CD14-positive monocyte (primary cell): ENCODE measurements at regions not wholly inside any gene's neighbourhood (a gene's known extent, or its start where the extent isn't known, plus 50 kb on each side); places are given as distances from the start of the nearest gene placed in this dataset.

ENCODE experiments used
- DNase-seq, 3 donors: peaks; one replicate each; pipeline ENCODE4 v3.0.0-alpha.2; 2011 to 2022
- H2AFZ ChIP-seq: 2 replicates; pipeline ENCODE4 v1.6.0; 2012; ENCODE audit warnings: mild to moderate bottlenecking, low read depth, low read length, inconsistent platforms; ENCODE audit not compliant: insufficient read depth, poor library complexity, severe bottlenecking
- H3K27ac ChIP-seq, 2 donors: 1 replicate in 1 of 2; 2 replicates in 1 of 2; pipeline ENCODE4 v1.5.1; 2012 to 2013; ENCODE audit warnings: low read length in 2 of 2, control low read depth in 1 of 2, inconsistent platforms in 1 of 2, low read depth in 1 of 2, mild to moderate bottlenecking in 1 of 2
- H3K27me3 ChIP-seq, 2 donors: one replicate each; pipeline versions ENCODE4 v1.6.0 to v1.6.1; 2011 to 2013; ENCODE audit warnings: low read length in 2 of 2; ENCODE audit not compliant: control insufficient read depth in 2 of 2, insufficient read depth in 2 of 2
- H3K36me3 ChIP-seq, 2 donors: replicated peaks in 1 of 2; 1 replicate in 1 of 2; 2 replicates in 1 of 2; pipeline versions ENCODE4 v1.5.1 to v1.6.1; 2012 to 2013; ENCODE audit warnings: low read length in 2 of 2, control low read depth in 1 of 2, inconsistent platforms in 1 of 2, mild to moderate bottlenecking in 1 of 2; ENCODE audit not compliant: insufficient read depth in 2 of 2, control insufficient read depth in 1 of 2
- H3K4me1 ChIP-seq, 2 donors: 1 replicate in 1 of 2; 2 replicates in 1 of 2; pipeline versions ENCODE4 v1.5.1 to v1.6.1; 2012 to 2013; ENCODE audit warnings: low read length in 2 of 2, control low read depth in 1 of 2, inconsistent platforms in 1 of 2, mild to moderate bottlenecking in 1 of 2, moderate library complexity in 1 of 2; ENCODE audit not compliant: insufficient read depth in 2 of 2, control insufficient read depth in 1 of 2
- H3K4me2 ChIP-seq: replicated peaks from 2 replicates; pipeline ENCODE3; 2012; ENCODE audit warnings: low read length, moderate library complexity, mild to moderate bottlenecking; ENCODE audit not compliant: poor library complexity, severe bottlenecking; ENCODE audit errors: extremely low read depth
- H3K4me3 ChIP-seq, 3 experiments: fragments of 200-600 bp in 1 of 3; sonication (generic) in 1 of 3; replicated peaks in 1 of 3; 1 replicate in 2 of 3; 2 replicates in 1 of 3; pipeline ENCODE4 v1.5.1; 2011 to 2013; ENCODE audit warnings: low read length in 3 of 3, mild to moderate bottlenecking in 3 of 3, control low read depth in 2 of 3, low read depth in 2 of 3, inconsistent platforms in 1 of 3, moderate library complexity in 1 of 3
- H3K79me2 ChIP-seq: 2 replicates; pipeline ENCODE4 v1.6.0; 2012; ENCODE audit warnings: mild to moderate bottlenecking, control low read depth, inconsistent platforms, low read length, moderate library complexity; ENCODE audit not compliant: insufficient read depth
- H3K9ac ChIP-seq: 2 replicates; pipeline ENCODE4 v1.6.0; 2017; ENCODE audit warnings: low read length, mild to moderate bottlenecking; ENCODE audit not compliant: insufficient read depth, poor library complexity, severe bottlenecking
- H3K9me3 ChIP-seq, 2 donors: replicated peaks in 1 of 2; 1 replicate in 1 of 2; 2 replicates in 1 of 2; pipeline versions ENCODE4 v1.5.1 to v1.6.1; 2012 to 2013; ENCODE audit warnings: low read length in 2 of 2, control low read depth in 1 of 2; ENCODE audit not compliant: control insufficient read depth in 1 of 2, insufficient read depth in 1 of 2
- H4K20me1 ChIP-seq: 2 replicates; pipeline ENCODE4 v1.6.0; 2012; ENCODE audit warnings: mild to moderate bottlenecking, low read length, control low read depth, moderate library complexity; ENCODE audit not compliant: insufficient read depth
- H3K27ac Mint-ChIP-seq, 7 donors: one replicate each; pipeline ENCODE4 v1.8.0; 2020; ENCODE audit warnings: mild to moderate bottlenecking in 7 of 7, mixed read lengths in 7 of 7, moderate library complexity in 6 of 7, inconsistent platforms in 2 of 7
- H3K27me3 Mint-ChIP-seq, 3 donors: one replicate each; pipeline ENCODE4 v1.8.0; 2021 to 2022; ENCODE audit warnings: low read depth in 3 of 3, mild to moderate bottlenecking in 3 of 3, mixed read lengths in 3 of 3, moderate library complexity in 3 of 3, inconsistent platforms in 1 of 3
- H3K36me3 Mint-ChIP-seq, 2 donors: one replicate each; pipeline ENCODE4 v1.8.0; 2020; ENCODE audit warnings: mixed read lengths in 2 of 2, inconsistent platforms in 1 of 2, mild to moderate bottlenecking in 1 of 2
- H3K4me1 Mint-ChIP-seq: one replicate; pipeline ENCODE4 v1.8.0; 2020; ENCODE audit warnings: mild to moderate bottlenecking, mixed read lengths
- H3K4me3 Mint-ChIP-seq, 2 donors: one replicate each; pipeline ENCODE4 v1.8.0; 2020; ENCODE audit warnings: mild to moderate bottlenecking in 2 of 2, mixed read lengths in 2 of 2, moderate library complexity in 1 of 2
- H3K9me3 Mint-ChIP-seq, 7 donors: one replicate each; pipeline ENCODE4 v1.8.0; 2020 to 2022; ENCODE audit warnings: mixed read lengths in 7 of 7, mild to moderate bottlenecking in 6 of 7, moderate library complexity in 6 of 7, inconsistent platforms in 2 of 7
- WGBS: methylation state at CpG from one replicate; pipeline ENCODE4 v1.1.5; 2013; ENCODE audit warnings: missing lambda C conversion rate; ENCODE audit not compliant: insufficient coverage; 5-methylcytosine and 5-hydroxymethylcytosine counted together
- intact Hi-C, 2 donors: fragments of 100-400 bp; cut with micrococcal nuclease; formaldehyde crosslinking; loops; one replicate each; pipeline versions ENCODE4 v1.15.0 to v1.15.1; 2023
- TF ChIP-seq, protein P1 (sequence below): fragments of 200-600 bp; IDR thresholded peaks from one replicate; pipeline ENCODE4 v1.8.0; 2022; ENCODE audit warnings: antibody characterized with exemption, mild to moderate bottlenecking

GRCh38 chr18:25557011-25557410 lies 205.0 kb upstream of the ZNF521 start:
- Histone ChIP-seq H3K9me3 (peaks cover 0 to 5% of the 10 kb centered on the region in 2 donors), H3K27me3 (no peaks in the 10 kb centered on the region), H3K4me2 (no peak overlapping the region), H3K4me1 (peaks cover 12 to 19% of the 10 kb centered on the region in 2 donors), H3K36me3 (no peaks in the 10 kb centered on the region), H4K20me1 (no peaks in the 10 kb centered on the region), H3K27ac (no peak overlapping the region), H3K79me2 (no peaks in the 10 kb centered on the region), H3K4me3 (no peak overlapping the region), H2AFZ (no peak overlapping the region), H3K9ac (no peak overlapping the region)
- Mint-ChIP-seq H3K4me1 (peaks cover 32% of the 10 kb centered on the region), H3K4me3 (peak overlapping the region in 1 of 2 donors; percentile 52), H3K36me3 (no peaks in the 10 kb centered on the region), H3K27ac (peak overlapping the region in 3 of 7 donors; percentile 1 to 46 (median 22)), H3K9me3 (peaks cover 0 to 3% (median 2%) of the 10 kb centered on the region in 7 donors), H3K27me3 (no peaks in the 10 kb centered on the region)
- intact Hi-C loops: no loop called here
- 0% methylated on average over 2 of the region's 7 CpGs for WGBS
- TF ChIP-seq, protein P1, sequence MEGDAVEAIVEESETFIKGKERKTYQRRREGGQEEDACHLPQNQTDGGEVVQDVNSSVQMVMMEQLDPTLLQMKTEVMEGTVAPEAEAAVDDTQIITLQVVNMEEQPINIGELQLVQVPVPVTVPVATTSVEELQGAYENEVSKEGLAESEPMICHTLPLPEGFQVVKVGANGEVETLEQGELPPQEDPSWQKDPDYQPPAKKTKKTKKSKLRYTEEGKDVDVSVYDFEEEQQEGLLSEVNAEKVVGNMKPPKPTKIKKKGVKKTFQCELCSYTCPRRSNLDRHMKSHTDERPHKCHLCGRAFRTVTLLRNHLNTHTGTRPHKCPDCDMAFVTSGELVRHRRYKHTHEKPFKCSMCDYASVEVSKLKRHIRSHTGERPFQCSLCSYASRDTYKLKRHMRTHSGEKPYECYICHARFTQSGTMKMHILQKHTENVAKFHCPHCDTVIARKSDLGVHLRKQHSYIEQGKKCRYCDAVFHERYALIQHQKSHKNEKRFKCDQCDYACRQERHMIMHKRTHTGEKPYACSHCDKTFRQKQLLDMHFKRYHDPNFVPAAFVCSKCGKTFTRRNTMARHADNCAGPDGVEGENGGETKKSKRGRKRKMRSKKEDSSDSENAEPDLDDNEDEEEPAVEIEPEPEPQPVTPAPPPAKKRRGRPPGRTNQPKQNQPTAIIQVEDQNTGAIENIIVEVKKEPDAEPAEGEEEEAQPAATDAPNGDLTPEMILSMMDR: no peak
- peak; percentile 36 to 69 (median 65) for DNase-seq

DNA sequence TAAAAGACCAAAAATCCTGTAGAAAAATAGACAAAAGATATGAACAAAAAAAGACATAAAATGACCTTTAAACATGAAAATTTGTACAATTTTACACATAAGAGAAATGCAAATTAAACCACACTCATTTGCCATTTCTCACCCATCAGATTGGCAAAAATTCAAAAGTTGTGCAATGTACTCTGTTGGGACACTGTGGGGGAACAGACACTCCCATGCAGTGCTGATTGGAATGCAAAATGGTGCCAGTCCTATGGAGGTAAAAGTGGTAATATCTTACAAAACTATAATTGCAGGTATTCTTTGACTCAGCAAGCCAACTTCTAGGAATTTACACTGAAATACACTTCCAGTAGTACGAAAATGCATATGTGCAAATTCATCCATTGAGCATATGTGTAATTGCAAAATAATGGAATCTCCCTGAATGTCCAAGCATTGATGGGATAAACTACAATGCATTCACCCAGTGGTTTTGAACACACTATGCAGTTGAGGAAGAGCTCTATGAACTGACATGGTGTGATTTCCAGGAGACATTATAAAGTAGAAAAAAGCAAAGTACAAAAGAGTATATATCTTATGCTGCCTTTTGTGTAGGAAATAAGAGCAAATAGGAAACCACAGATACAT lies 201.8 kb upstream of the ZNF521 start:
- H3K79me2 ChIP-seq: no peaks in the 10 kb centered on the region
- WGBS: no CpG with 5 or more reads among the region's 1 CpG
- no peaks in the 10 kb centered on the region for H3K27me3 ChIP-seq
- no peaks in the 10 kb centered on the region for H4K20me1 ChIP-seq
- H3K9me3 Mint-ChIP-seq: peaks cover 0 to 6% (median 2%) of the 10 kb centered on the region in 7 donors
- TF ChIP-seq, protein P1: no peak
- H3K27ac Mint-ChIP-seq: no peak overlapping the region
- H2AFZ ChIP-seq: no peak overlapping the region
- DNase-seq: peak in 1 of 3 donors; percentile 18
- H3K36me3 Mint-ChIP-seq: no peaks in the 10 kb centered on the region
- H3K4me1 ChIP-seq: peaks cover 12 to 19% of the 10 kb centered on the region in 2 donors
- no peaks in the 10 kb centered on the region for H3K36me3 ChIP-seq
- H3K9me3 ChIP-seq: peaks cover 0 to 5% of the 10 kb centered on the region in 2 donors
- no peak overlapping the region for H3K4me2 ChIP-seq
- no peak overlapping the region for H3K4me3 Mint-ChIP-seq
- H3K4me3 ChIP-seq: no peak overlapping the region
- H3K9ac ChIP-seq: no peak overlapping the region
- H3K27ac ChIP-seq: no peak overlapping the region
- H3K27me3 Mint-ChIP-seq: no peaks in the 10 kb centered on the region
- H3K4me1 Mint-ChIP-seq: peaks cover 28% of the 10 kb centered on the region
- intact Hi-C loops: no loop called here
